Erythroblast (primary cell): ENCODE measurements at regions not wholly inside any gene's neighbourhood (a gene's known extent, or its start where the extent isn't known, plus 50 kb on each side); places are given as distances from the start of the nearest gene placed in this dataset.

Experiments used
- DNase-seq, 2 experiments: peaks; one replicate each; lab custom pipeline; 2025; lab: John Stamatoyannopoulos, UW
- GATA1 ChIP-seq: IDR thresholded peaks from 2 replicates; pipeline ENCODE4 v1.6.1; 2011; ENCODE audit warnings: low read depth, mild to moderate bottlenecking, control low read depth, low read length, moderate library complexity
- POLR2A ChIP-seq: IDR thresholded peaks from 2 replicates; pipeline ENCODE4 v1.6.1; 2011; ENCODE audit warnings: mild to moderate bottlenecking, low read length

DNA sequence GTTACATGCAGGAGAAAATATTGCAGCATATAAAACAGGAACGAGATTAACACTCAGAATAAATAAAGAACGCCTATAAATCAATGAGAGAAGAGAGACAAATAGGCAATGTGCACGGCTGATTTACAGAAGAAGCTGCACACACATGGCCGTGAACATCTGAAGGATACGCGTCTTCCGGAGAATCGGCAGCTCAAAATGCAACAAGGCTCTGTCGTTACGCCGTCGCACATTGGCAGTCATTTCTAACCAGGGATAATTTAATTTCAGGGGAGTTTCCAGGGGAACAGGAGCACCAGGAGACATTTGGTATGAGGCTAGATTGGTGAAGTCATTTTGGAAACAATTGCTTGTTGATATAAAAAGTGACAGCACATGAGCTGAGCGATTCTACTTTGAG lies 745.2 kb downstream of the BRD1 start:
- no peak for DNase-seq
- TF ChIP-seq GATA1 = no peak
- no peak for TF ChIP-seq POLR2A

- no peak for TF ChIP-seq GATA1
- TF ChIP-seq POLR2A = no peak
- DNase-seq = no peak
Measured at GRCh38 chr22:49081926-49082325, 745.7 kb downstream of the BRD1 start.

GRCh38 chr22:49081261-49081666 lies 746.4 kb downstream of the BRD1 start:
- DNase-seq = no peak
- TF ChIP-seq GATA1 = no peak
- TF ChIP-seq POLR2A = no peak

- no peak for DNase-seq
- TF ChIP-seq GATA1 (no peak), POLR2A (no peak)
Measured at GRCh38 chr22:49080631-49081030, 747.0 kb downstream of the BRD1 start.

DNA sequence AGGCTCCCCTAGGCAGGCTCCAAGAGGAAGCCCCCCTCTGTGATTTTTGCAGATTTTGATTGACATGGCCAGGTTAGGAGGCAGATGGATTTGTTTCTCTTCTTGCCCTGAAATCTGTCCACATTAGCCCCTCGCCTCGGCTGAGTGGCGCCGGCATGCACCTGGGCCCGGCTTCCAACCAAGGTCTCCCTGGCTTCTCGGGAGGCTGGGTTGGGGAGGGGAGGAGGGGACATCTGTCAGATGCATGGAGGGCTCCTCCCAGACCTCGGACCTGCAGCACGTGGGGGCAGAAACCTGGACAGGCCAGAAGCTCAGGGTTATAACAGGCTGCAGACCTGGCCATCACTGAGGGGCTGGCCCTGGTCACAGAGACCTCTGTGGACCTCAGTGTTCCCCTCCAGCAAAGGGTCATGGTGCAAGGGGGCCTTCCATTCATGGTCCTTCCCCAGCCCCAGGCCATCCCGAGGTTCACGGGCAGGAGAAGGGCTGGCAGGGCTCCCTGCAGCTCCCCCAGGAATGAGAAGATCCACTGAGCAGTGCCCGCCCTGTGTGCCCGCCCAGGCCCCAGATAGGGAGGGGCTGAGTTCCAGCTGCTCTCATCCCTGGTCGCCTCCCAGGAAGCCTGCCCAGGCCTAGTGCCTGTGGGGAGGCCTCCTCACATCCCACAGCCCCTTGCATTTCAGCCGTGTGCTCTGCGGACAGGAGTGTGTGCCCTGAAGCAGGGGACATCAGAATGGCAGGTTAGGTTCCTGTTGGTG lies 747.8 kb downstream of the BRD1 start:
- no peak for DNase-seq
- TF ChIP-seq POLR2A = no peak
- TF ChIP-seq GATA1 = no peak

- TF ChIP-seq GATA1 = no peak
- TF ChIP-seq POLR2A = no peak
Measured at GRCh38 chr22:49079027-49079725, 748.5 kb downstream of the BRD1 start.

DNA sequence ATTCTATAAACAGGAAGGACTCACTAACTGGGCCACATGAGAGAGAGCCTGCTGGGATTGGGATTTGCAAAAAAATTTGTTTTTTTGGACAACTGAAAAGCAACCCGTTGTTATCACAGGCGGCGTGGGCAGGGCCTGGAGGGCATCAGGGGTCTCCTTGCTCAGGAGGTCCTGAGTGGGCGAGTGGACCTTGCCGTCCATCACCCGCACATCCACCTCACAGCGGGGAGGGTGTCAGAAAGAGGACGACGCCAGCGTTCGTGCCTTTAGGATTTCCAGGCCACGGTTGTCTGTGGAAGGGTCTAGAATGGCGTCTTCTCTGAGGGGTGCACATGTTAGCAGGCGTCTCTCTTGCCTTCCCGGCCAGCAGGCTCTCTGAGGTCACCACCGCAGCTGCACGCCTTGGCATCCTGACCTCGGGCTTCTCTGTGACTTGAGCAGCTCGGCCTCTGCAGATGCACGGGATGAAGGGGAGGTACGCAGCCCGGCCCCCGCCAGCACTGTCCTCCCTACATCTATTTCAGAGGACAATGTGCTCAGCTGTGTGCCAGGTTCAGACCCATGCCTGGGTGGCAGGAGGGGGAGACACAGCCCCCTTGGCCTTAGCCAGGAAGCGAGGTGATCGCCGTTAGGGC lies 749.5 kb downstream of the BRD1 start:
- TF ChIP-seq POLR2A = no peak
- no peak for TF ChIP-seq GATA1
- no peak for DNase-seq

More at GRCh38 chr22:49079027-49079725, 748.5 kb downstream of the BRD1 start:
- DNase-seq = no peak

DNA sequence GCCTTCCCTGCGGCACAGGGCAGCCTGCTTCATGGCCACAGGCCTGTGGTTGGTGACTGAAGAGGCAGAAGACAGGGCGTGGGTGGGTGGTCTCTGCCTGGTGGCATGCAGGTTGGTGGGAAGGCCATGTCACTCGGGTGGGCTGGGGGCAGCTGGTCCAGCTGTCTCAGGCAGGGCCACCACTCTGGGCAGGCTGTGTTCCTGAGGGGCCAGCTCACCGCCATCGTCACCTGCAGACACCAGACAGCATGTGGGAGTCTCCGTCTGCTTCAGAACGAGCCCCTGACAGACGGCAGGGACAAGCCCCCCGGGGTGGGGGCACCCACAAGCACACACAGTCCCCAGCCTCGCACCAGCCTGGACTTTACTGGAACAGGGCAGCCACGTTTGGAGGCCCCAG lies 750.1 kb downstream of the BRD1 start:
- no peak for DNase-seq
- TF ChIP-seq GATA1 (no peak), POLR2A (no peak)

- no peak for DNase-seq
- TF ChIP-seq GATA1 (no peak), POLR2A (no peak)
Measured at GRCh38 chr22:49077036-49077393, 750.7 kb downstream of the BRD1 start.

DNA sequence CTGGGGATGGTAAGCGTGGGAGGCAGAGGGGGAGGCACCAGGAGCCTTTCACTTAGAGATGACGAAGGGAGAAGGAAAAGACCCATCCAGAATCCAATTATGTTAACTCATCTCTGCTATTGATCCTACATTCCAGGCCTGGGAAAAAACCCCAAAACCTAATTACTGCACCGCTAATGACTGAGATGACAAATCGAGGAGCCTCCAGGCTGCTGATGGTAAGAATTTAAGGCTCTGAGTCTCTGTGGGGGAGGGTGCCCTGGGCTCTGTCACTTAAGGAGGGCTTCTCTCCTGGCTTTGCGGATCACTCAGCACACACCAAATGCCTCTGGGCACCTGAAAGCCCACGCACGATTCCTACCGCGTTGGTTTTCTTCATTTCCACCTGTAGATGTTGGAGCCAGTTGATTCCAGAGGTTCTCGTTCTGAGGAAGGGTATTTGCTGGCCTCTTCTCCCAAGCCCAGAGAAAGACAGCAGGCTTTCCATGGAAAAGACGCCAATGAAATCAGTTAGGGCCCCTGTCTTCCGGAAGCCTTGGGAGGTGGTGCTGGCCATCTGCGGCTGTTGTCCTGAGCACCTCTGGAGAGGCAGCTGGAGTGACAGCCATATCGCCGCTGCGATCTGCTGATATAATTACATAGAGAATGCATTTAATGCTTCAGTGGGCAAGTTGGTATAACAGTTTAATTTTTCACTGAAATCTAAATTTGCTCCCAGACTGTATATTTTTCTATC lies 751.2 kb downstream of the BRD1 start:
- DNase-seq = no peak
- TF ChIP-seq GATA1 (no peak), POLR2A (no peak)

GRCh38 chr22:49075150-49075549 lies 752.5 kb downstream of the BRD1 start:
- TF ChIP-seq POLR2A (no peak), GATA1 (no peak)
- no peak for DNase-seq

DNA sequence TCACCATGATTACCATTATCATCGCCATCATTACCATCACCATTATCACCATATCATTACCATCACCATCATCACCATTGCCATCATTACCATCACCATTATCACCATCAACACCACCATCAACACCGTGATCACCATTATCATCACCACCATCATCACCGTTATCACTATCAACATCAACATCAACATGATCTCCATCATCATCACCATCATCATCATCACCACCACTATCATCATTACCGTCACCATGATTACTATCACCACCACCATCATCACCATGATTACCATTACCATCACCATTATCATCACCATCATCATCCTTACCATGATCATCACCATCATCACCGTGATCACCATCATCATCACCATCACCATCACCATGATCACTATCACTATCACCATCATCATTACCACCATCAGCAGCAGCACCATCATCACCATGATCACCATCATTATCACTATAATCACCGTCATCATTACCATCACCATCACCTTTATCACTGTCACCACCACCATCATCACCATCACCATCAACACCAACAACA lies 753.7 kb downstream of the BRD1 start:
- TF ChIP-seq POLR2A = no peak
- no peak for TF ChIP-seq GATA1
- no peak for DNase-seq

- TF ChIP-seq POLR2A = no peak
- no peak for TF ChIP-seq GATA1
Measured at GRCh38 chr22:49072996-49073645, 754.6 kb downstream of the BRD1 start.

More at GRCh38 chr22:49072996-49073645, 754.6 kb downstream of the BRD1 start:
- DNase-seq = no peak
